Psoas muscle (tissue), 7 donors: ENCODE measurements at regions not wholly inside any gene's neighbourhood (a gene's known extent, or its start where the extent isn't known, plus 50 kb on each side); places are given as distances from the start of the nearest gene placed in this dataset.

Experiments
- ATAC-seq, 4 donors: fragments of 200-7000 bp; cut with Tn5 transposase; one replicate each; pipeline ENCODE4 v1.9.1; 2020; ENCODE audit warnings: moderate library complexity in 3 of 4, mild to moderate bottlenecking in 2 of 4
- DNase-seq, 2 donors: peaks; one replicate each; pipeline ENCODE4 v3.0.0-alpha.2; 2020
- H3K27ac ChIP-seq: fragments of 200-600 bp; one replicate; pipeline ENCODE4 v1.8.0; 2022
- H3K27me3 ChIP-seq, 3 donors: fragments of 200-600 bp in 1 of 3; one replicate each; pipeline versions ENCODE4 v1.6.1 to v1.8.0; 2013 to 2022; ENCODE audit warnings: low read length in 2 of 3, mild to moderate bottlenecking in 2 of 3, moderate library complexity in 1 of 3; ENCODE audit not compliant: insufficient read depth in 3 of 3
- H3K36me3 ChIP-seq, 2 donors: fragments of 200-600 bp in 1 of 2; one replicate each; pipeline versions ENCODE4 v1.6.1 to v1.8.0; 2013 to 2022; ENCODE audit warnings: low read depth in 1 of 2, mild to moderate bottlenecking in 1 of 2, moderate library complexity in 1 of 2; ENCODE audit not compliant: insufficient read depth in 1 of 2
- H3K4me1 ChIP-seq: fragments of 200-600 bp; one replicate; pipeline ENCODE4 v1.8.0; 2022
- H3K4me3 ChIP-seq: fragments of 200-600 bp; one replicate; pipeline ENCODE4 v1.8.0; 2022; ENCODE audit warnings: mild to moderate bottlenecking
- H3K9me3 ChIP-seq: fragments of 200-600 bp; one replicate; pipeline ENCODE4 v1.8.0; 2022
- WGBS, 3 donors: extraction: QIAGEN DNeasy Blood & Tissue Kit; methylation state at CpG; one replicate each; pipeline versions ENCODE4 v1.1.6 to v1.1.7; 2013; 5-methylcytosine and 5-hydroxymethylcytosine counted together
- intact Hi-C, 2 donors: fragments of 100-400 bp; cut with DNase I; formaldehyde crosslinking; loops; one replicate each; pipeline versions ENCODE4 v1.11.0 to v1.14.2; 2022
- TF ChIP-seq, protein P1 (sequence below): fragments of 200-600 bp; IDR thresholded peaks from one replicate; pipeline ENCODE4 v1.8.0; 2022; ENCODE audit warnings: antibody characterized with exemption
- donor health status: healthy with polysubstance abuse.
- donor health status: DM: no; HTN: no; CAD: no; lungs with moderate emphysema.
- donor health status: Bipolar disorder and iron deficiency.
- donor health status: healthy.
- donor health status: DM: yes; HTN: yes; CAD: no.
- donor health status: DM: no; HTN: no; CAD: no.
- donor health status: DM: yes; HTN: yes; CAD: no.

DNA sequence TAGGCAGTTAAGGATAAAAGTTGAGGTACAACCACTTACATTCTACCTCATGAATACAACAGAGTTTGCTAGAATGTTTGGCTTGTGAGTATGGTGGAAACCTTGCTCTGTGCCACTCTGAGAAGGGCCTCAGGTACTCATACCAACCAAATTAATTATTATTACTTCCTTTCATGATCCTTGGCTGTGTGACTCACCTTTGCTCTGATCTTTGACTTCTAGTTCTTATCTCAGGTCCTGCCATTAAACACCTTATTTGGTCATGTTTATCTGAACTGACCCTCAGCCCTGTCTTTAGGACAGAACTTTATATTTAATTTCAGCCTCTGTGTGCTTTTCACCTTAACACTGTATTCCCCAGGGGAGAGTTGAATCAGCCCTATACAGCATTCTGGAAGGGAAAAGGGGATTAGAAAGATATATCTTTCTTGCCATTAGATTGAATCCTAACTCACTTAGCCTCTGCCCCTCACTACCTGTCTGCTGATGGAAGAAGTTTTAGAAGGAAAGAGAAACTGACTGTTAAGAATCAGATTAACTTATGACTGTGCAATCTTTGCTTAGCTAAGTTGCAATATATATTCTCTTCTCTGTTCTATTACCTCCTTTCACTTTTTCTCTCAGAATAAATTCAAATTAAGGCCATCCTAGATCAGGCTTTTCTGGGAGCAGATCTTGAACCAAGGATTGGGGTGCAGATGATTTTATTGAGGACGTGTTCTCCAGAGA lies 260.4 kb upstream of the DPYD start:
- DNase-seq (no peak), ATAC-seq (no peak)
- Histone ChIP-seq H3K4me1 (no peaks in the 10 kb centered on the region), H3K4me3 (no peak overlapping the region), H3K27me3 (no peaks in the 10 kb centered on the region), H3K36me3 (no peaks in the 10 kb centered on the region), H3K9me3 (no peaks in the 10 kb centered on the region), H3K27ac (no peak overlapping the region)
- TF ChIP-seq, protein P1, sequence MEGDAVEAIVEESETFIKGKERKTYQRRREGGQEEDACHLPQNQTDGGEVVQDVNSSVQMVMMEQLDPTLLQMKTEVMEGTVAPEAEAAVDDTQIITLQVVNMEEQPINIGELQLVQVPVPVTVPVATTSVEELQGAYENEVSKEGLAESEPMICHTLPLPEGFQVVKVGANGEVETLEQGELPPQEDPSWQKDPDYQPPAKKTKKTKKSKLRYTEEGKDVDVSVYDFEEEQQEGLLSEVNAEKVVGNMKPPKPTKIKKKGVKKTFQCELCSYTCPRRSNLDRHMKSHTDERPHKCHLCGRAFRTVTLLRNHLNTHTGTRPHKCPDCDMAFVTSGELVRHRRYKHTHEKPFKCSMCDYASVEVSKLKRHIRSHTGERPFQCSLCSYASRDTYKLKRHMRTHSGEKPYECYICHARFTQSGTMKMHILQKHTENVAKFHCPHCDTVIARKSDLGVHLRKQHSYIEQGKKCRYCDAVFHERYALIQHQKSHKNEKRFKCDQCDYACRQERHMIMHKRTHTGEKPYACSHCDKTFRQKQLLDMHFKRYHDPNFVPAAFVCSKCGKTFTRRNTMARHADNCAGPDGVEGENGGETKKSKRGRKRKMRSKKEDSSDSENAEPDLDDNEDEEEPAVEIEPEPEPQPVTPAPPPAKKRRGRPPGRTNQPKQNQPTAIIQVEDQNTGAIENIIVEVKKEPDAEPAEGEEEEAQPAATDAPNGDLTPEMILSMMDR: no peak
- intact Hi-C loops: no loop called here
- 69 to 80% (median 72%) methylated on average over 1 of the region's 1 CpG for WGBS, 3 donors

DNA sequence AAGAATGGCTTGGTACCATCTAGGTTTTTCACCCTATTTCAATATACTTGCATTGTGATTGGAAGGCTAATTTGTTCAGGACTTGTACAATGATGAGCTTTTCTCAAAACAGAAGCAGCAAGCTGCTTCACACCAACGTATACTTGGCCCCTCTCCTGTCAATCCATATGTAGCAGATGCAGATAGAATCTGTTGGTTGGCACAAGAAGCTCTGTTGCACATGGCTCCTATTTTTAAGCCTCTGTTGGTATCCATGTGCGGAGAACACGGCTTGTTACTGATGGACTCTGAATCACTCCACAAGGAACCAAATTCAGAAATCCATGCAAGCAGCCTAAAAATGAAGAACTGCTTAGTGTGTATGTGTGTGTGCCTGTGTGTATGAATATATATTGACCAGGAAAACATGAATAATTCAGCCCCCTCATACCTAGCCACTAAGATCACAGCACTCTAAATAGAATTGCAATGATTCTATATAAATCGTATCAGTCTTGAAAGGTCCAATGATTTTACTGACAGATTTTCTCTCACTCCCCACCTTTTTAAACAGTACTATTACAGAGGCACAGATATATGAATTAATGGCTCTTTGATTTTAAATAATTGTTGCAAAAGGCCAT lies 258.4 kb upstream of the DPYD start:
- no peak for DNase-seq
- Histone ChIP-seq H3K27ac (no peak overlapping the region), H3K4me1 (no peaks in the 10 kb centered on the region), H3K4me3 (no peak overlapping the region), H3K9me3 (no peaks in the 10 kb centered on the region), H3K36me3 (no peaks in the 10 kb centered on the region), H3K27me3 (no peaks in the 10 kb centered on the region)
- TF ChIP-seq, protein P1: no peak
- ATAC-seq: no peak
- WGBS, 3 donors: 63 to 71% (median 67%) methylated on average over 4 of the region's 4 CpGs
- intact Hi-C loops: no loop called here

DNA sequence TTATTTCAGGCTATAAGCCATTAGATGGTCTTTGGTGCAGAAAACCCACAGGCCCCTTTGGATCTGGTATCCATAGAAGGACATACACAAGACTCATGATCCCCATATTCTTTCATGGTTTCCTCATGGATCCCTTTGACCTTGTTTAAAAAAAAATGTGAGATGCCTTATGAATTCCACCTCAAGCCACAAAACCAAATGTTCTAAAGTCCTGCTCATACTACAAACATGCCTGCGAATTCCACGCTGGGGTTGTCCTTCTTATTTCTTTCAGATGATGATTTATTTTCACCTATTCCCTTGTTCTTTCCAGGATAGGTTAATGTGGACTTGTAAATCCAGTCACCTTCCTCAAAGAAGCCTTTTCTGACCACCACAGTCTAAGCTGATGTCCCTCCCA lies 256.9 kb upstream of the DPYD start:
- DNase-seq (no peak), ATAC-seq (no peak)
- H3K9me3 ChIP-seq: no peaks in the 10 kb centered on the region
- H3K27me3 ChIP-seq: no peaks in the 10 kb centered on the region
- TF ChIP-seq, protein P1: no peak
- 81 to 89% (median 86%) methylated on average over 2 of the region's 2 CpGs for WGBS, 3 donors
- H3K4me3 ChIP-seq: no peak overlapping the region
- no peaks in the 10 kb centered on the region for H3K4me1 ChIP-seq
- intact Hi-C loops: no loop called here
- no peaks in the 10 kb centered on the region for H3K36me3 ChIP-seq
- H3K27ac ChIP-seq: no peak overlapping the region

DNA sequence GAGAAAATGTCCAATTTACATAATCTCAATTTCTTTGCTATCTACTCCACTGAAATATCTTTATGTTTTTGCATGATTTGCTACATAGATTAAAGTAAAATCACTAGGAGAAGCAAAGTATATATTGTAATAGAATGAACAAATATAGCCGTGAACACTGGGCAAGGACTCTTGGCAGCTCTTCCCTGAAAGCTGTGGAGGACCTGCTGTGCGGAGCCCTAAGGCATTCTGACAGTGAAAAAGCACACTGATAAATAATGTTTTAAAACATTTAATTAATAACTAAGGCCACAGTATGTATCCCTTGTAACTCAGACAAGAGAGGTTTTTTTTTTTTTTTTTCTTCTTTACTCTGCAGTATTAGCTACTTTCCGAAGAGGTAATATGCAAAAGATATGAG lies 256.1 kb upstream of the DPYD start:
- TF ChIP-seq, protein P1: no peak
- Histone ChIP-seq H3K9me3 (no peaks in the 10 kb centered on the region), H3K27ac (no peak overlapping the region), H3K4me3 (no peak overlapping the region), H3K36me3 (no peaks in the 10 kb centered on the region), H3K27me3 (no peaks in the 10 kb centered on the region), H3K4me1 (no peaks in the 10 kb centered on the region)
- DNase-seq: no peak
- no peak for ATAC-seq
- intact Hi-C loops: no loop called here
- 55 to 63% (median 62%) methylated on average over 3 of the region's 3 CpGs for WGBS, 3 donors

DNA sequence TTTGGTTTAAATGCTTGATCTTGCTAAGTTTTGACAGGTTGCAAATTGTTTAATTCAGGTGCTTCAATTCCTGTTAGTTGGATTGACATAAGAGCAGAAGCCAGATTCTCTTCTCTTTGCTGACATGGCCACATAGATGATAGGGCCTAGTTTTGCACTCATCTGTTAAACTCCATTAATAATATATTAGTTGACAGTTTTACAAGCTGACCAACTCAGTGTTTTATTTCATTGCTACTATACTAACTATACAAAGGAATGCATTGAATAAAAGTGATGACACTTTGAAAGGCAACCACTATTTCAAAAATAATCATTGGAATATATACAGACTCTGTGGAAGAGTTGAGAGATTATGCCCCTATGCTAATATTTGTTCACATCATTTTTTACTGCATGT lies 255.6 kb upstream of the DPYD start:
- intact Hi-C loops: no loop called here
- Histone ChIP-seq H3K27ac (no peak overlapping the region), H3K9me3 (no peaks in the 10 kb centered on the region), H3K36me3 (no peaks in the 10 kb centered on the region), H3K4me1 (no peaks in the 10 kb centered on the region), H3K4me3 (no peak overlapping the region), H3K27me3 (no peaks in the 10 kb centered on the region)
- ATAC-seq: no peak
- TF ChIP-seq, protein P1: no peak
- no peak for DNase-seq
